Activated CD4-positive, alpha-beta memory T cell treated with anti-CD3 and anti-CD28 coated beads for 36 hours (primary cell): ENCODE measurements at regions not wholly inside any gene's neighbourhood (a gene's known extent, or its start where the extent isn't known, plus 50 kb on each side); places are given as distances from the start of the nearest gene placed in this dataset.

Experiments
- CTCF ChIA-PET: fragments of 350-600 bp; sonication (Branson Sonifier 250); formaldehyde crosslinking; loops from one replicate; lab custom pipeline; 2021; ENCODE audit warnings: antibody characterized with exemption, inconsistent platforms; lab: Charles Lee
- POLR2A ChIA-PET: fragments of 350-600 bp; sonication (Branson Sonifier 250); formaldehyde crosslinking; loops from one replicate; lab custom pipeline; 2021; ENCODE audit warnings: antibody characterized with exemption; lab: Charles Lee
- DNase-seq: peaks from one replicate; pipeline ENCODE4 v3.0.0-alpha.2; 2020
- H3K27ac Mint-ChIP-seq: one replicate; pipeline ENCODE4 v1.8.0; 2021; ENCODE audit warnings: mixed read lengths
- H3K27me3 Mint-ChIP-seq: one replicate; pipeline ENCODE4 v1.8.0; 2021; ENCODE audit warnings: mixed read lengths
- H3K36me3 Mint-ChIP-seq: one replicate; pipeline ENCODE4 v1.8.0; 2021; ENCODE audit warnings: mixed read lengths
- H3K4me1 Mint-ChIP-seq: one replicate; pipeline ENCODE4 v1.8.0; 2021; ENCODE audit warnings: low read depth, mixed read lengths
- H3K4me3 Mint-ChIP-seq: one replicate; pipeline ENCODE4 v1.8.0; 2021; ENCODE audit warnings: mild to moderate bottlenecking, mixed read lengths
- H3K9me3 Mint-ChIP-seq: one replicate; pipeline ENCODE4 v1.8.0; 2021; ENCODE audit warnings: mixed read lengths
- intact Hi-C: fragments of 100-400 bp; cut with micrococcal nuclease; formaldehyde crosslinking; loops from one replicate; pipeline ENCODE4 v1.15.1; 2023

DNA sequence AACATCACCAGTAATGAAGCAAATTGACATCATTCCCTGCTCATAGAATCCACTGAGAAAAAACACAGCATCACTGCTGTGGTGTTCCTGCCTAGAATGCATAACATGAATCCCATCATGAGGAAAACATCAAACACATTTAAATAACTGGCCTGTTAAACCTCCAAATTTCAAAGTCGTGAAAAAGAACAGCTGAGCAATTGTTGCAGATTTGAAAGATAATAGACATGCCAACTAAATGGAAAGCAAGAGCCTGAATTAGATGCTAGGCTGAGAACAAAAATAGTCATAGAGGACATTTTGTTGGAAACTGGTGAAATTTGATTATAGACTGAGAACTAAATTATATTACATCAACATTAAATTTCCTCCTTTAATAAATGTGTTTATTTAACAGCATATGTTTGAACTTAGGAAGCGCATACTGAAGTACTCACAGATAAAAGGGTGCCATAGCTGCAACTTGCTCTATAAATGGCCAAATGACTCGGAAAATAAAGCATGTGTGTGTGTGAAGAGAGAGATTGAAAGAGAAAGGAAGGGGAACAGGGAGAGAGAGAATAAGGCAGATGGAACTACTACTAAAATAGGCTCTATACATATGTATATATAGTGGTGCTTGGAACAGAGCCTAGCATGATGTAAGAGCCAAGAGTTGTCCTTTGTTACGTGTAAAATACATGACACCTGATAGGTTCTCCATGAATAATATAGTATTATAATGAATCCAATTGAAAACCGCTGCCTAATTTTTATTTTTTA lies 305.0 kb upstream of the MON1B start:
- Mint-ChIP-seq H3K4me3 (no peak overlapping the region), H3K36me3 (no peaks in the 10 kb centered on the region), H3K27ac (no peak overlapping the region), H3K4me1 (no peaks in the 10 kb centered on the region), H3K27me3 (no peaks in the 10 kb centered on the region), H3K9me3 (no peaks in the 10 kb centered on the region)
- intact Hi-C loops: no loop called here
- DNase-seq: no peak
- POLR2A ChIA-PET: no interaction called here
- CTCF ChIA-PET: no interaction called here

DNA sequence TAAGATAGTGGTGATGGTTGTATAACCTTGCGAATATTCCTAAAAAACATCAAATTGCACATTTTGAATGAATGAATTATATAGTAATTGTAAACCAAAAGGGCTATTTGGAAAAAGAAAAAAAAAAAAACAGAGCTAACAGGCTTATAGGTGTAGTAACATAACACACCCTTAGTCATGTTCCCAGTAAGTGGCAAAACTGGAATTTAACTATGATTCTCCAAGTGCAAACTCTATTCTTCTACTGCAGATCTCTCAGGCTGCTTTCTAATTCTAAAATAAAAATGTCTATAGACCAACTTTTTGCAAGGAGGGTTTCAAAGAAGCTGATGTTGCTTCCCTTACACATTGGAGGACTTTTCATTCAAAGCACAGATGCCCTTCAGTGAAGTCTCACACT lies 293.2 kb upstream of the MON1B start:
- peaks cover 4% of the 10 kb centered on the region for H3K9me3 Mint-ChIP-seq
- H3K4me1 Mint-ChIP-seq: no peaks in the 10 kb centered on the region
- no peaks in the 10 kb centered on the region for H3K27me3 Mint-ChIP-seq
- H3K4me3 Mint-ChIP-seq: no peak overlapping the region
- no peak for DNase-seq
- intact Hi-C loops: no loop called here
- no peaks in the 10 kb centered on the region for H3K36me3 Mint-ChIP-seq
- ChIA-PET POLR2A (no interaction called here), CTCF (no interaction called here)
- H3K27ac Mint-ChIP-seq: no peak overlapping the region

DNA sequence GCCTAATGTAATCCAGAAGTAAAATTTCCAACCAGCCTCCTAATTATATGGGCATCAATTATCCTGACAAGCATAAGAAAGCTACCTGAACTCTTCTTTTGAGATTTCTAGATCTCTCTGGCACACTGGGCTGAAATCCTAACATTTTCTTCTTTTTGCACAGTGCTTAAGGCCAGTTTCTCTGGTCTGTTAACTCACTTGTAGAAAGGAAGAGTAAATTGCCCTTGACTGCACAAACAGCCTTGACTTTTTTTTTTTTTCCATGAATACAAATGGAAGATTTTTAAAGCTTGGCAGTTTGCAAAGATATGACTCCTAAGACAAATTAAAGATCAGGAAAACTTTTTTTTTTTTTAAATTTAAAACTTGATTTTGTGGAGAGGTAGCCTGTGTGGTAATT lies 291.2 kb upstream of the MON1B start:
- DNase-seq: no peak
- CTCF ChIA-PET: no interaction called here
- intact Hi-C loops: no loop called here
- no peak overlapping the region for H3K4me3 Mint-ChIP-seq
- no peaks in the 10 kb centered on the region for H3K4me1 Mint-ChIP-seq
- H3K27me3 Mint-ChIP-seq: no peaks in the 10 kb centered on the region
- H3K9me3 Mint-ChIP-seq: peaks cover 4% of the 10 kb centered on the region
- H3K36me3 Mint-ChIP-seq: no peaks in the 10 kb centered on the region
- POLR2A ChIA-PET: no interaction called here
- no peak overlapping the region for H3K27ac Mint-ChIP-seq

DNA sequence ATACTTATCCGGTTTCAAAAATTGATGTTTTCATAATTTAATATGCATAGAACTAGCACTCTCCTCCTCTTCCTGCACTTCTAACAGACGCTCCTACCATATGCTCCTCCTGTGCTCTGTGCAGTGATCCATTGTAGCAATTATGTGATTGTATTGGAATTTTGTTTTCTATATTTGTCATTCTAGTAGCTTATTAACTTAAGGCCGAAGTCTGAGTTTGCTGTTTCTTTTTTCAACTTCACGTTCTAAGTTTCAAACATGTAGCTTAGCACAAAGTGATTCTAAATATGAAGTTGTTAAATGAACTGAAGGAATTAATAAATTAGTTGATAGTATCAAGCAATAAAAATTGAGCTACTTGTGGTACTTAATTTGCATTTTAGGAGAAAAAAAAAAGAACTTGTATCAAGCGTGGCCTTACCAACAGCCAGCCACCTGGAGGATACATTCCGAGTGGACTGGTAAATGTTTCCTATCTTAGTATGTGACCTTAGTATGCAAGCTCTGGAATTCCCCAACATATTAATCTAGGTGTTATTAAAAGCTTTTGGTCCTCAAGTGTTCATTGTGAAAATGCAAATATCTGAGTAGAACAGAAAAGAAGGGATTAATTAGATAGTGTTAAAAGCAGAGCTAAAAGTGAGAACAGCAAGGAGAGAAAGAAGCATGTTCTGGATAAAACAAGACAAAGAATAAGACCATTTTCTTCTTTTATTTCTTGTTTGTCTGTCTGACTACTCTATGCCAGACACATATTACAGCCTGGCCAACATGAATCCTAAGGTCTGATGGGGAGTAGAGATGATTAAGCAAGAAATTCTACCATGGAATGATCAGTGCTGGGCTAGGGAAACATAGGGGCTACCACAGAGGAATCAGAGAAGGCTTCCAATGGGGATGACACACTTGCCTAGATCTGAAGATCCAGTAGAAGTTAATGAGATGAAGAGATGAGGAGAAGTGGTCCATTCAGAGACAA lies 290.4 kb upstream of the MON1B start:
- H3K27ac Mint-ChIP-seq: no peak overlapping the region
- peaks cover 4% of the 10 kb centered on the region for H3K9me3 Mint-ChIP-seq
- no peak for DNase-seq
- H3K4me1 Mint-ChIP-seq: no peaks in the 10 kb centered on the region
- intact Hi-C loops: no loop called here
- POLR2A ChIA-PET: no interaction called here
- H3K27me3 Mint-ChIP-seq: no peaks in the 10 kb centered on the region
- CTCF ChIA-PET: no interaction called here
- H3K36me3 Mint-ChIP-seq: no peaks in the 10 kb centered on the region
- no peak overlapping the region for H3K4me3 Mint-ChIP-seq

DNA sequence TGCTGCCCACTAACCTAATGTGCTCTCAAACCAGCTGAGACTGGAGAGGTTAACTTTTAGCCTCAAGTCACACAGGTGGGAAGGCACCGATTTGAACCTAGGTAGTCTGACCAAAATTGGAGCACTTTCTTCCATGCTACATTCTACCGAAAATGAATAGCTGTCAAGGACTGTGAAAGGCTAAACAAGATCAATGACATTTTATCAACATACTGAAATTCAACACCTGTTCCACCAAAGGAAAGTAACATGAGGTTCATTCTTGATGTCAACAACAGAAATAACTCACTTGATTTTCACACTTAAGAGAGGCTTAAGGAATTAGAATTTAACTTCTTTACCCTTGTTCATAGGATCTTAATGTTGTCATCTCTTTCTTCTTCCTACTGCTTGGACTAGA lies 284.4 kb upstream of the MON1B start:
- Mint-ChIP-seq H3K9me3 (no peaks in the 10 kb centered on the region), H3K36me3 (no peaks in the 10 kb centered on the region), H3K27ac (no peak overlapping the region), H3K4me3 (no peak overlapping the region), H3K27me3 (no peaks in the 10 kb centered on the region), H3K4me1 (no peaks in the 10 kb centered on the region)
- DNase-seq: no peak
- ChIA-PET CTCF (no interaction called here), POLR2A (no interaction called here)
- intact Hi-C loops: no loop called here

DNA sequence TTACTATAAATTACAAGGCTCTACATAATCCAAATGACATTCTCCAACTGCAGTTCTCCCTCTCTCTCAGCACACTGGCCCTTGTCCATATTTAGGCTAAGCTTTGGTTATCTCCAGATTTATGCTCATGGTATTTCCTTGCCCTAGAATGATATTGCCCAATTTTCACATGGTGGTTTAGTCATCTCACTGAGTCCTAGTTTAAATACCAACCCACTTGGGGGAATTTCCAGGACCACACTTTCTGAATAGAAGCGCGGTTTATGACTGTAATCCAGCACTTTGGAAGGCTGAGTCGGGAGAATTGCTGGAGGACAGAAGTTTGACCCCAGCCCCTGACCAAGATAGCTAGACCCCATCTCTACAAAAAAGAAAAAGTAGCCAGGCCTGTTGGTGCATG lies 280.1 kb upstream of the MON1B start:
- POLR2A ChIA-PET: interaction anchor here (0.6 kb wide), 1 partner anchor 183 kb away, joined by 3 read pairs; no protein-coding TSS in a partner anchor
- DNase-seq: no peak

DNA sequence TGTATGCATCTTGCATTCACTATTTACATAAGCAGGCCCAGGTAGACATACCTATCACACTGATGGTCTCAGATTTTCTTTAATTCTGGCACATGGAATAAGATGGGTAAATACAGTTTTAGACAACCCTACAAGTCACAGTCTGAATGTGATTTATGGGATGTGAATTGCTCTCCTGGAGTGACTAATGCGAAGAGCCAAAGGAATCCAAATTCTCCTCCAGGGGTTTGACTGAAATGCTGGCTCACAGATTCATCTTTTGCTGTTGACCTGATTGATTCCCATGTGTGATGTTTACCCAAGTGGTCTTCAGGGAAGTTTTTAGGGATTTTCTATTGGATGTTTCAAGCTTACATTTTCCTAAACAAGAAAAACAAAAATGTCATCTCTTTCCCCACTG lies 277.9 kb upstream of the MON1B start:
- CTCF ChIA-PET: interaction anchor here (0.6 kb wide), 1 partner anchor 1122 kb away, joined by 3 read pairs; no protein-coding TSS in a partner anchor
- H3K9me3 Mint-ChIP-seq: no peaks in the 10 kb centered on the region
- H3K27ac Mint-ChIP-seq: no peak overlapping the region
- no peak for DNase-seq
- H3K4me3 Mint-ChIP-seq: no peak overlapping the region
- H3K27me3 Mint-ChIP-seq: no peaks in the 10 kb centered on the region
- intact Hi-C loops: no loop called here
- POLR2A ChIA-PET: no interaction called here
- H3K4me1 Mint-ChIP-seq: no peaks in the 10 kb centered on the region
- no peaks in the 10 kb centered on the region for H3K36me3 Mint-ChIP-seq

More for the DNA sequence above, 280.1 kb upstream of the MON1B start:
- Mint-ChIP-seq H3K36me3 (no peaks in the 10 kb centered on the region), H3K27ac (no peak overlapping the region), H3K27me3 (no peaks in the 10 kb centered on the region), H3K4me3 (no peak overlapping the region), H3K4me1 (no peaks in the 10 kb centered on the region), H3K9me3 (no peaks in the 10 kb centered on the region)
- intact Hi-C loops: no loop called here
- CTCF ChIA-PET: no interaction called here

DNA sequence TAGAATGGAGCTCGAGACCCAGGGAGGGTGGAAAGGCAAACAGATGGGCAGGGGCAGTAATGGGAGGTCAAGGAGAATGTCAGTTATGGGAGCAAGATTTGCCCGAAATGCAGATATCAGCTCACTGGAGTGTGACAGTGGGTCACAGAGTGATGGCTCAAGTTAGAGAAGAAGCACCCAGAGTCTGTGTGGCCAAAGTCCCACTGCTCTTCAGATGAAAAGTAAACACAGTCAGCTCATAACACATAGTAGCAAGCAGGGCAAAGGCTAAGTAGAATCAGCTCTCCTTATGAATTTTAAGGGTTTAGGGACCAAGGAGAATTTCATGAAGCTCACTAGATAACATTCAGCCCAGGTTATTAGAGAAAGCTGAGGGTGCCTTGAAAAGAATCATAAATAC lies 264.9 kb upstream of the MON1B start:
- H3K36me3 Mint-ChIP-seq: no peaks in the 10 kb centered on the region
- ChIA-PET CTCF (no interaction called here), POLR2A (no interaction called here)
- H3K4me1 Mint-ChIP-seq: no peaks in the 10 kb centered on the region
- peaks cover 4% of the 10 kb centered on the region for H3K9me3 Mint-ChIP-seq
- intact Hi-C loops: no loop called here
- H3K27me3 Mint-ChIP-seq: no peaks in the 10 kb centered on the region
- H3K27ac Mint-ChIP-seq: no peak overlapping the region
- no peak overlapping the region for H3K4me3 Mint-ChIP-seq
- no peak for DNase-seq

DNA sequence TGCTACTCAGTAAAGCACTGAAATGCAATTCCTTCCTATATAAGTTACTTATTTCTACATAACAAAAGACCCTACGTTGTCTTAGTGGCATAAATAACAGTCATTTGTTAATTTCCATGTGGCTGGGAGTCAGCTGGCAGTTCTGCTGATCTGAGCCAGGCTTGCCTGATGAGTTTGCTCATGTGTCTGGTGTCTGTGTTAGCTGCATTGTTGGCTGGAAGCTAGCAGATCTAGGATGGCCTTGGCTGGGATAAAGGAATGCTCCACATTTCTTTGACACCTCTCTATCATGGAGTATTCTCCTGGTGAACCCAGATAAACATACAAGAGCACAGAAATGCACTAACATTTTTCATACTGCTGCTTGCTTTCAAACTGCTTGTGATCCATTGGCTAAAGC lies 264.4 kb upstream of the MON1B start:
- Mint-ChIP-seq H3K27ac (no peak overlapping the region), H3K4me1 (no peaks in the 10 kb centered on the region), H3K36me3 (no peaks in the 10 kb centered on the region), H3K4me3 (no peak overlapping the region), H3K27me3 (no peaks in the 10 kb centered on the region), H3K9me3 (peaks cover 4% of the 10 kb centered on the region)
- ChIA-PET POLR2A (no interaction called here), CTCF (no interaction called here)
- intact Hi-C loops: no loop called here
- no peak for DNase-seq

DNA sequence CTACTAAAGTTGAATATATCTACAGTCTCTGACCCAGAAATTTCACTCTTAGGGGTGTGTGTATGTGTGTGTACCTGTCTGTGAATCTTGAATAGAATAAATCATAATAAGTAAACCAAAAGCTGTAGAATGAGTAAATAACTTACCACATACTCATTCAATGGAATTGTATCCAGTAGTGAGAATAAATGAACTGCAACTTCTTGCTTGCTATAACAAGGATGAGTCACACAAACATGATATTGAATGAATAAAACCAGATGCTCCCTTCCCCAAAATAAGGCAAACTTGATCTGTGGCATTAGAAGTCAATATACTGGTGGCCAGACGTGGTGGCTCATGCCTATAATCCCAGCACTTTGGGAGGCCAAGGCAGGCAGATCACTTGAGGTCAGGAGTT lies 259.8 kb upstream of the MON1B start:
- Mint-ChIP-seq H3K4me1 (peaks cover 2% of the 10 kb centered on the region), H3K4me3 (no peak overlapping the region), H3K27me3 (no peaks in the 10 kb centered on the region), H3K27ac (no peak overlapping the region), H3K9me3 (peaks cover 4% of the 10 kb centered on the region), H3K36me3 (no peaks in the 10 kb centered on the region)
- intact Hi-C loops: no loop called here
- POLR2A ChIA-PET: no interaction called here
- CTCF ChIA-PET: no interaction called here
- DNase-seq: no peak

DNA sequence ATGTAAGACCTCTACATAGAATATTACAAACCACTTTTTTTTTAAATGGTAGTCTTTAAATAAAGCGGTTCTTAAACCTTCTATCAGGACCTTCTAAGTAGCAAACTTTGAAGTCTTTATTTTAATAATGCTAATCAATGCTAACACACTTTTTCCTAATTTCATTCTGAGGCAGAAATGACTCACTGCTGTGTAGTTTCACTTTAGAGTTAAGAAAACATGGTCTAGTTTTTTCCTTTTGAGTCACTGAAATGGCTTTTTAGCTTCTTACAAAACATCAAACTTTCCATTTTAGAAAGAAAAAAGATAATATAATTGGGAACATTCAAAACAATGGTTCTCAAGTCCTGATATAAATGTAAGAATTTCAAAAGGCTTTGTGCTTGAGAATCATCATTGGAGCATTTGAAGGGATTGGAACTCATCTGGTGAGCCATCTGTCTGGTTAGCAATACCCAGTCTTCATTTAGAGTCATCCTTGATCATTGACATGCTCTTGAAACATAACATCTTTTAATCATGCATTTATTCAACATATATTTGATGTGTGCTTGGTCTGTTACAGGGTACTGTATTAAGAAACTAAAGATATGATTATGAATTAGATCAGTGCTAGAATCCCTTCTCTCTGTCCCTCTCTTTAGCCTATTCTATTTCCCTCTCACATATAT lies 258.3 kb upstream of the MON1B start:
- ChIA-PET POLR2A (no interaction called here), CTCF (no interaction called here)
- H3K27me3 Mint-ChIP-seq: no peaks in the 10 kb centered on the region
- DNase-seq: no peak
- no peak overlapping the region for H3K4me3 Mint-ChIP-seq
- intact Hi-C loops: no loop called here
- no peaks in the 10 kb centered on the region for H3K36me3 Mint-ChIP-seq
- no peak overlapping the region for H3K27ac Mint-ChIP-seq
- H3K4me1 Mint-ChIP-seq: peaks cover 2% of the 10 kb centered on the region
- peaks cover 4% of the 10 kb centered on the region for H3K9me3 Mint-ChIP-seq

DNA sequence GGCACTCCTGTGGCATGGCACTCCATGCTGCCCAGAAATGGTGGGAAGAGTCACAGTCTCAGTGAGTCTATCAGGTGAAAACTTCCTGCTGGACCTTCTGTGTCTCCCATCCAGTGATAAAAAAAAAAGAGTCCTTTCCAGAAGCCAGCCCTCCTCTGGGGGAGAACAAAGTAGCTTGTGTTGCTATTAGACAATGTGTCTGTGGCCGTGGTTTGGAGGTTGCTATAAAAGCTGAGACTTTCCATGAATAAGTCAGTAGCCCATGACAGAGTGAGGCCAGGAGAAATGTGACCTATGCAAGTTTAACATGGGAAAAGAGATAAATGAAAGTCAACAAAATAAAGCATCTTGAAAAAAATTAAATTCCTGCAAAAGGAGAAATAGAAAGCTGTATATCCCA lies 250.7 kb upstream of the MON1B start:
- H3K27me3 Mint-ChIP-seq: no peaks in the 10 kb centered on the region

More for the DNA sequence above, 250.7 kb upstream of the MON1B start:
- Mint-ChIP-seq H3K36me3 (no peaks in the 10 kb centered on the region), H3K9me3 (peaks cover 4% of the 10 kb centered on the region), H3K27ac (no peak overlapping the region), H3K4me3 (no peak overlapping the region), H3K4me1 (no peaks in the 10 kb centered on the region)
- ChIA-PET POLR2A (no interaction called here), CTCF (no interaction called here)
- no peak for DNase-seq
- intact Hi-C loops: no loop called here
